HepG2 (cell line): ENCODE measurements at regions not wholly inside any gene's neighbourhood (a gene's known extent, or its start where the extent isn't known, plus 50 kb on each side); places are given as distances from the start of the nearest gene placed in this dataset.

Source experiments
- ATAC-seq: fragments of 200-7000 bp; cut with Tn5 transposase; 3 replicates; pipeline ENCODE4 v1.9.1; 2020; ENCODE audit warnings: mild to moderate bottlenecking, moderate library complexity
- BruUV-seq: library from RNA; stranded (reverse); fragments of 400-500 nt; replicated peaks from 2 replicates; lab custom pipeline; 2021; lab: Mats Ljungman, UMichigan
- CTCF ChIA-PET: fragments of 300-600 bp; formaldehyde crosslinking; extraction: SDS; loops from one replicate; lab custom pipeline; 2021; ENCODE audit warnings: low total read pairs, inconsistent platforms, low intra/inter-chr PET ratio; lab: Yijun Ruan, JAX
- POLR2A ChIA-PET: fragments of 350-600 bp; sonication (Branson Sonifier 250); formaldehyde crosslinking; loops from one replicate; lab custom pipeline; 2020; ENCODE audit warnings: antibody characterized with exemption, inconsistent platforms; lab: Yijun Ruan, JAX
- DNase-seq: peaks from one replicate; pipeline ENCODE4 v3.0.0-alpha.2; 2015; ENCODE audit warnings: low spot score
- FAIRE-seq: peaks from 3 replicates; lab custom pipeline; 2011; peaks lifted over from hg19 to GRCh38; lab: Jason Lieb, UNC
- H2AFZ ChIP-seq: one replicate; pipeline ENCODE4 v1.6.1; 2011; ENCODE audit warnings: low read length, inconsistent platforms
- H3K27ac ChIP-seq: fragments of 300-600 bp; 3 replicates; pipeline ENCODE4 v1.8.0; 2011; ENCODE audit warnings: mixed run types, mild to moderate bottlenecking, mixed read lengths, low read length, inconsistent platforms; ENCODE audit not compliant: insufficient read depth; ENCODE audit errors: extremely low read length
- H3K27me3 ChIP-seq, 2 experiments: fragments of 200-600 bp in 1 of 2; 2 replicates in 1 of 2; 3 replicates in 1 of 2; pipeline versions ENCODE4 v1.6.0 to v1.8.0; 2011; ENCODE audit warnings: low read length in 2 of 2, mild to moderate bottlenecking in 2 of 2, moderate library complexity in 2 of 2, inconsistent platforms in 1 of 2; ENCODE audit not compliant: insufficient read depth in 2 of 2, control insufficient read depth in 1 of 2
- H3K36me3 ChIP-seq, 2 experiments: fragments of 200-600 bp in 1 of 2; replicated peaks in 1 of 2; 2 replicates in 1 of 2; 3 replicates in 1 of 2; pipeline versions ENCODE4 v1.5.1 to v1.8.0; 2011; ENCODE audit warnings: low read length in 2 of 2, inconsistent platforms in 1 of 2; ENCODE audit not compliant: insufficient read depth in 2 of 2, control insufficient read depth in 1 of 2
- H3K4me1 ChIP-seq: 2 replicates; pipeline ENCODE4 v1.5.1; 2012; ENCODE audit warnings: low read length, inconsistent platforms; ENCODE audit not compliant: insufficient read depth
- H3K4me2 ChIP-seq: 2 replicates; pipeline ENCODE4 v1.6.0; 2011; ENCODE audit warnings: low read depth, low read length, inconsistent platforms
- H3K4me3 ChIP-seq, 3 experiments: fragments of 200-600 bp in 1 of 3; sonication (generic), shearing (Covaris generic) in 1 of 3; replicated peaks in 1 of 3; 2 replicates each; pipeline ENCODE4 v1.5.1; 2011 to 2016; ENCODE audit warnings: low read length in 3 of 3, inconsistent platforms in 2 of 3, low read depth in 2 of 3, mild to moderate bottlenecking in 2 of 3, control low read depth in 1 of 3, mixed read lengths in 1 of 3; ENCODE audit not compliant: insufficient read depth in 1 of 3
- H3K79me2 ChIP-seq: one replicate; pipeline ENCODE4 v1.6.1; 2011; ENCODE audit warnings: low read length, inconsistent platforms; ENCODE audit not compliant: insufficient read depth
- H3K9ac ChIP-seq: 2 replicates; pipeline ENCODE4 v1.6.0; 2011; ENCODE audit warnings: mild to moderate bottlenecking, low read depth, low read length, inconsistent platforms; ENCODE audit not compliant: insufficient read depth
- H3K9me3 ChIP-seq: 2 replicates; pipeline ENCODE4 v1.5.1; 2012; ENCODE audit warnings: mild to moderate bottlenecking, low read length
- H4K20me1 ChIP-seq: 2 replicates; pipeline ENCODE4 v1.6.0; 2011; ENCODE audit warnings: inconsistent platforms, mild to moderate bottlenecking, low read length, moderate library complexity; ENCODE audit not compliant: insufficient read depth
- CEBPG ChIP-seq: IDR thresholded peaks from 2 replicates; pipeline ENCODE4 v1.6.1; 2016
- CENPX ChIP-seq: sonication (generic); formaldehyde crosslinking; IDR thresholded peaks from 2 replicates; pipeline ENCODE4 v1.9.0; 2021; ENCODE audit warnings: mild to moderate bottlenecking, missing genetic modification reagents, moderate library complexity
- ETV6 ChIP-seq: sonication (generic); formaldehyde crosslinking; conservative IDR thresholded peaks from 2 replicates; pipeline ENCODE4 v1.4.0; 2020; ENCODE audit warnings: missing genetic modification reagents
- HHEX ChIP-seq: IDR thresholded peaks from 2 replicates; pipeline ENCODE4 v1.6.1; 2016; ENCODE audit warnings: control low read depth
- KDM6A ChIP-seq: IDR thresholded peaks from 2 replicates; pipeline ENCODE4 v1.6.1; 2016; ENCODE audit warnings: low read depth
- MXD1 ChIP-seq: sonication (generic); formaldehyde crosslinking; IDR thresholded peaks from 2 replicates; pipeline ENCODE4 v1.4.0; 2020; ENCODE audit warnings: mild to moderate bottlenecking, missing genetic modification reagents
- NCOA2 ChIP-seq: sonication (generic); formaldehyde crosslinking; IDR thresholded peaks from 2 replicates; pipeline ENCODE4 v1.8.0; 2022; ENCODE audit warnings: inconsistent platforms
- RCOR2 ChIP-seq: IDR thresholded peaks from 2 replicates; pipeline ENCODE4 v1.6.1; 2016; ENCODE audit warnings: missing biosample characterization, missing genetic modification reagents
- RELA ChIP-seq: sonication (generic); formaldehyde crosslinking; IDR thresholded peaks from 2 replicates; pipeline ENCODE4 v1.4.0; 2020; ENCODE audit warnings: missing genetic modification reagents
- SMAD3 ChIP-seq: sonication (generic); formaldehyde crosslinking; IDR thresholded peaks from 2 replicates; pipeline ENCODE4 v1.4.0; 2020; ENCODE audit warnings: missing genetic modification reagents
- SNAPC2 ChIP-seq: sonication (generic); formaldehyde crosslinking; IDR thresholded peaks from 2 replicates; pipeline ENCODE4 v1.8.1; 2022; ENCODE audit warnings: mild to moderate bottlenecking, missing genetic modification reagents
- SRY ChIP-seq: sonication (generic); formaldehyde crosslinking; IDR thresholded peaks from 2 replicates; pipeline ENCODE4 v1.8.0; 2022; ENCODE audit warnings: mild to moderate bottlenecking, missing genetic modification reagents
- ZBTB25 ChIP-seq: IDR thresholded peaks from 2 replicates; pipeline ENCODE4 v1.6.1; 2018; ENCODE audit warnings: missing genetic modification reagents
- ZNF160 ChIP-seq: sonication (generic); formaldehyde crosslinking; IDR thresholded peaks from 2 replicates; pipeline ENCODE4 v1.8.0; 2022; ENCODE audit warnings: mild to moderate bottlenecking, inconsistent platforms, missing genetic modification reagents
- ZNF224 ChIP-seq: sonication (generic); formaldehyde crosslinking; IDR thresholded peaks from 2 replicates; pipeline ENCODE4 v1.5.0; 2020; ENCODE audit warnings: mild to moderate bottlenecking, missing genetic modification reagents
- ZNF569 ChIP-seq: sonication (generic); formaldehyde crosslinking; IDR thresholded peaks from 2 replicates; pipeline ENCODE4 v1.5.0; 2020; ENCODE audit warnings: mild to moderate bottlenecking, missing genetic modification reagents, moderate library complexity, borderline replicate concordance
- ZNF605 ChIP-seq: sonication (generic); formaldehyde crosslinking; IDR thresholded peaks from 2 replicates; pipeline ENCODE4 v1.8.0; 2022; ENCODE audit warnings: mild to moderate bottlenecking, missing genetic modification reagents
- ZNF75D ChIP-seq: sonication (generic); formaldehyde crosslinking; IDR thresholded peaks from 2 replicates; pipeline ENCODE4 v1.8.1; 2023; ENCODE audit warnings: missing genetic modification reagents, mild to moderate bottlenecking, borderline replicate concordance
- ZSCAN5A ChIP-seq: sonication (generic); formaldehyde crosslinking; IDR thresholded peaks from 2 replicates; pipeline ENCODE4 v1.8.0; 2022; ENCODE audit warnings: mild to moderate bottlenecking, missing genetic modification reagents, borderline replicate concordance
- WGBS: methylation state at CpG from one replicate; pipeline ENCODE4 v1.1.6; 2017; ENCODE audit warnings: low lambda C conversion rate; 5-methylcytosine and 5-hydroxymethylcytosine counted together
- in situ Hi-C: cut with HindIII; loops from 2 replicates; pipeline ENCODE4 v1.10.0; 2017; ENCODE audit warnings: low pct_unique_long_range_greater_than_20kb; ENCODE audit not compliant: extremely low pct_ligation_motif_present
- intact Hi-C: fragments of 100-400 bp; cut with micrococcal nuclease; formaldehyde crosslinking; loops from one replicate; pipeline ENCODE4 v1.10.0; 2022; ENCODE audit not compliant: unreplicated experiment

DNA sequence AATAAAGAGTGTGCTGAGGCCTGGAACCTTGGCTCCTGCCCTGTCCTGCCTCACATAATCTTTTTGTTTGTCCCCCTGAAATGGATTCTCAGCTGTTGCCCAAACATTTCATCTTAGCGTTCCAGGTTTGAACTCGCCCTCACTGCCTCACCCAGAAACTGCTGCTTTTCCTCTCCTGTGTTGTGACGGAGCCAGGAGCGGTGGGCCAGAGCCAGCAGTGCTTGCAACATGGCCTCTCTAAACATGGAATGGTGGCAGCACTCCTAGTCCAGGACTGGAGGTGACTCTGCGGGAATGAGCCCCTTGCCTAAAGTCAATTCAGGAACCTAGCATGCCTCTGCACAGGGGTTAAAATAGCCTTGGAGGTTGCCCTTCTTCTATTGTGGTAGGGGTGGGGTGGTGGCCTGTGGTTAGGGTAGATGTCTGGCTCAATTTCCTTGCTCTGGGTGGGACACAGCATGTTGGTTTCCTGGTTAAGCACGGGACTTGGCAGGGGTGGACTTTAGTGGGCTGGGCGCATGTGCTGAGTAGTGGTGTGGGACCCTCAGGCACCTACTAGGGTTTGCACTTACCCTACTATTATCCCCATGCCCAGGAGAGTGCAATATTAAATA, 101.6 kb downstream of the SLC25A46 start:
- Histone ChIP-seq H4K20me1 (no peaks in the 10 kb centered on the region), H3K36me3 (no peaks in the 10 kb centered on the region), H3K27ac (no peak overlapping the region), H3K27me3 (no peaks in the 10 kb centered on the region), H3K9ac (no peak overlapping the region), H3K4me2 (no peak overlapping the region), H3K4me1 (no peaks in the 10 kb centered on the region), H2AFZ (no peak overlapping the region), H3K9me3 (no peaks in the 10 kb centered on the region), H3K79me2 (no peaks in the 10 kb centered on the region), H3K4me3 (no peak overlapping the region)
- POLR2A ChIA-PET = no interaction called here
- 15% methylated on average over 7 of the region's 7 CpGs for WGBS
- in situ Hi-C loops (no loop called here), intact Hi-C loops (no loop called here)
- DNase-seq (no peak), ATAC-seq (no peak), FAIRE-seq (no peak)
- BruUV-seq = no TSS peak
- CTCF ChIA-PET = no interaction called here
- TF ChIP-seq ZNF569 (CRISPR knock-in tag) (no peak), CEBPG (CRISPR knock-in tag) (no peak), KDM6A (no peak), ETV6 (CRISPR knock-in tag) (no peak), HHEX (CRISPR knock-in tag) (no peak), ZBTB25 (CRISPR knock-in tag) (no peak), SMAD3 (CRISPR knock-in tag) (no peak), SNAPC2 (no peak), ZNF75D (CRISPR knock-in tag) (no peak), RELA (CRISPR knock-in tag) (no peak), RCOR2 (CRISPR knock-in tag) (no peak), ZSCAN5A (CRISPR knock-in tag) (no peak), MXD1 (CRISPR knock-in tag) (no peak), ZNF160 (CRISPR knock-in tag) (no peak), ZNF224 (CRISPR knock-in tag) (no peak), ZNF605 (CRISPR knock-in tag) (no peak), CENPX (CRISPR knock-in tag) (no peak), NCOA2 (no peak), SRY (no peak)
